ENCODE measurements at regions not wholly inside any gene's neighbourhood (a gene's known extent, or its start where the extent isn't known, plus 50 kb on each side); places are given as distances from the start of the nearest gene placed in this dataset.
"Not testable (repeated sequence)": the region's sequence is repeated elsewhere in the genome, so short reads cannot be mapped to it uniquely, and the experiment has no call there.

DNA sequence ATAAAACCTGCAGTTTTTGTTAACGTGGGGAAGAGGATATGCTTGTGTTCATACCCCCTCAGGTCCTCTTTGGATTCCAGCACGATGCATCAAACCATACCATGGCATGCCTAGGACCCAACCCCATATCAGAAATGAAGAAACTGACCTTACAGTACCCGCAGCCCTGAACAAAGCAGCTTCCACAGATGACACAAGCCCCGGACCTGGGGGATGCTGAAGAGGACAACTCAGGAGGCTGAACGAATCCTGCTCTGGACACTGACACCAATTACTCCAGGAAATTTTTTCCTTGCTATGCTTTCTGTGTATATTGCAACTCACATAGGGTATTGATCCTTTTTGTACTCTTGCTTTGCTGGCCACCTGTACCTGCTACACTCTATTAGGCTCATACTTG is 129.6 kb downstream of the ZNF675 start:
- no peak overlapping the region for H3K27ac ChIP-seq (ENCODE audit: low read length)
- H3K27ac Mint-ChIP-seq = no peak overlapping the region
- ATAC-seq = no peak
- H3K9me3 ChIP-seq (ENCODE audit: control insufficient read depth, insufficient read depth, low read length) = peaks cover 14% of the 10 kb centered on the region
- no peaks in the 10 kb centered on the region for H3K4me1 Mint-ChIP-seq
- no peaks in the 10 kb centered on the region for H3K4me1 ChIP-seq (ENCODE audit: control insufficient read depth, insufficient read depth, low read length)
- H3K9me3 Mint-ChIP-seq = peaks cover 14 to 18% of the 10 kb centered on the region in 2 donors
- 78% methylated on average over 5 of the region's 5 CpGs for WGBS (ENCODE audit: insufficient coverage)
- no peaks in the 10 kb centered on the region for H3K36me3 Mint-ChIP-seq
- H3K4me3 ChIP-seq (ENCODE audit: low read length) = no peak overlapping the region
- DNase-seq = no peak
- no peaks in the 10 kb centered on the region for H3K27me3 Mint-ChIP-seq (ENCODE audit: low read depth in 2 of 2)
- H3K4me3 Mint-ChIP-seq = no peak overlapping the region
- H3K36me3 ChIP-seq (ENCODE audit: control insufficient read depth, insufficient read depth, low read length) = no peaks in the 10 kb centered on the region
- no peaks in the 10 kb centered on the region for H3K27me3 ChIP-seq (ENCODE audit: control insufficient read depth, insufficient read depth, low read length)
- intact Hi-C loops (cut with micrococcal nuclease) = no loop called here
- TF ChIP-seq CTCF (IDR thresholded peaks at IDR 0.05) = no peak

DNA sequence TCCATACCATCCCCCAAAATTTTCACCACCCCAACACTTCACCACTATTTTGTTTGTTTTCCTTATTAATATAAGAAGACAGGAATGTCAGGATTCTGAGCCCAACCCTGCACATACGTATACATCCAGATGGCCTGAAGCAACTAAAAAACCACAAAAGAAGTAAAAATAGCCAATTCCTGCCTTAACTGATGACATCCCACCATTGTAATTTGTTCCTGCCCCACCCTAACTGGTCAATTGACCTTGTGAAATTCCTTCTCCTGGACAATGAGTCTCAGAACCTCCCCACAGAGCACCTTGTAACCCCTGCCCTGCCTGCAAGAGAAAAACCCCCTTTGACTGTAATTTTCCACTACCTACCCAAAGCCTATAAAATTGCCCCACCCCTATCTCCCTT is 132.5 kb downstream of the ZNF675 start:
- 90% methylated on average over 1 of the region's 1 CpG for WGBS (ENCODE audit: insufficient coverage)
- H3K4me3 ChIP-seq (ENCODE audit: low read length) = no peak overlapping the region
- H3K4me1 ChIP-seq (ENCODE audit: control insufficient read depth, insufficient read depth, low read length) = no peaks in the 10 kb centered on the region
- DNase-seq (no peak), ATAC-seq (no peak)
- H3K27ac ChIP-seq (ENCODE audit: low read length) = no peak overlapping the region
- H3K4me1 Mint-ChIP-seq = no peaks in the 10 kb centered on the region
- H3K9me3 Mint-ChIP-seq = peaks cover 21 to 26% of the 10 kb centered on the region in 2 donors
- peaks cover 11% of the 10 kb centered on the region for H3K9me3 ChIP-seq (ENCODE audit: control insufficient read depth, insufficient read depth, low read length)
- TF ChIP-seq CTCF (IDR thresholded peaks at IDR 0.05) = no peak
- H3K36me3 Mint-ChIP-seq = no peaks in the 10 kb centered on the region
- no peaks in the 10 kb centered on the region for H3K27me3 Mint-ChIP-seq (ENCODE audit: low read depth in 2 of 2)
- H3K27ac Mint-ChIP-seq = no peak overlapping the region
- H3K27me3 ChIP-seq (ENCODE audit: control insufficient read depth, insufficient read depth, low read length) = no peaks in the 10 kb centered on the region
- H3K36me3 ChIP-seq (ENCODE audit: control insufficient read depth, insufficient read depth, low read length) = no peaks in the 10 kb centered on the region
- no peak overlapping the region for H3K4me3 Mint-ChIP-seq
- intact Hi-C loops (cut with micrococcal nuclease) = no loop called here

DNA sequence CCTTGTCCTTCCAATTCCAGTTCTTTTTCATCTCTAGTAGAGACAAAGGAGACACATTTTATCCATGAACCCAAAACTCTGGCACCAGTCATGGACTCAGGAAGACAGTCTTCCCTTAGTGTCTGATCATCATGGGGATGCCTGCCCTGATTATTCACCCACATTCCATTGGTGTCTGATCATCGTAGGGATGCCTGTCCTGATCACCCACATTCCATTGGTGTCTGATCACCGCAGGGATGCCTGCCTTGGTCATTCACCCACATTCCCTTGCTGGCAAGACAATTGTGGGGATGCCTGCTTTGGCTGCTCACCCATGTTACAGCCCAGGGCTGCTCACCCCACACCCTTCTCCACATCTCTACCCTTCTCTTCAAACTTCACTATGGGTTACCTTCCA is 136.9 kb downstream of the ZNF675 start:
- DNase-seq; H3K27ac ChIP-seq (ENCODE audit: low read length); intact Hi-C loops (cut with micrococcal nuclease); ATAC-seq; H3K36me3 Mint-ChIP-seq; H3K4me3 ChIP-seq (ENCODE audit: low read length); H3K27me3 Mint-ChIP-seq (ENCODE audit: low read depth in 2 of 2); H3K4me1 ChIP-seq (ENCODE audit: control insufficient read depth, insufficient read depth, low read length); H3K27ac Mint-ChIP-seq; H3K27me3 ChIP-seq (ENCODE audit: control insufficient read depth, insufficient read depth, low read length); H3K36me3 ChIP-seq (ENCODE audit: control insufficient read depth, insufficient read depth, low read length); H3K4me3 Mint-ChIP-seq; H3K4me1 Mint-ChIP-seq: not testable (repeated sequence)
- WGBS (ENCODE audit: insufficient coverage) = 84% methylated on average over 2 of the region's 2 CpGs
- peaks cover 14% of the 10 kb centered on the region for H3K9me3 ChIP-seq (ENCODE audit: control insufficient read depth, insufficient read depth, low read length)
- H3K9me3 Mint-ChIP-seq = peaks cover 17% of the 10 kb centered on the region in 2 donors

- no peak for TF ChIP-seq CTCF (IDR thresholded peaks at IDR 0.05)
- intact Hi-C loops (cut with micrococcal nuclease) = no loop called here
Observed at GRCh38 chr19:23547816-23548430, 139.1 kb downstream of the ZNF675 start.

More at GRCh38 chr19:23547816-23548430, 139.1 kb downstream of the ZNF675 start:
- ATAC-seq (no peak), DNase-seq (no peak)
- Histone ChIP-seq H3K4me3 (ENCODE audit: low read length) (no peak overlapping the region), H3K36me3 (ENCODE audit: control insufficient read depth, insufficient read depth, low read length) (no peaks in the 10 kb centered on the region), H3K27ac (ENCODE audit: low read length) (no peak overlapping the region), H3K27me3 (ENCODE audit: control insufficient read depth, insufficient read depth, low read length) (no peaks in the 10 kb centered on the region), H3K9me3 (ENCODE audit: control insufficient read depth, insufficient read depth, low read length) (peaks cover 13% of the 10 kb centered on the region), H3K4me1 (ENCODE audit: control insufficient read depth, insufficient read depth, low read length) (no peaks in the 10 kb centered on the region)
- H3K36me3 Mint-ChIP-seq = no peaks in the 10 kb centered on the region
- no peak overlapping the region for H3K27ac Mint-ChIP-seq
- no peaks in the 10 kb centered on the region for H3K4me1 Mint-ChIP-seq
- WGBS (ENCODE audit: insufficient coverage) = 91% methylated on average over 11 of the region's 11 CpGs
- no peaks in the 10 kb centered on the region for H3K27me3 Mint-ChIP-seq (ENCODE audit: low read depth in 2 of 2)
- peaks cover 19 to 23% of the 10 kb centered on the region in 2 donors for H3K9me3 Mint-ChIP-seq
- H3K4me3 Mint-ChIP-seq = no peak overlapping the region
